ENCODE measurements at regions not wholly inside any gene's neighbourhood (a gene's known extent, or its start where the extent isn't known, plus 50 kb on each side); places are given as distances from the start of the nearest gene placed in this dataset.

DNA sequence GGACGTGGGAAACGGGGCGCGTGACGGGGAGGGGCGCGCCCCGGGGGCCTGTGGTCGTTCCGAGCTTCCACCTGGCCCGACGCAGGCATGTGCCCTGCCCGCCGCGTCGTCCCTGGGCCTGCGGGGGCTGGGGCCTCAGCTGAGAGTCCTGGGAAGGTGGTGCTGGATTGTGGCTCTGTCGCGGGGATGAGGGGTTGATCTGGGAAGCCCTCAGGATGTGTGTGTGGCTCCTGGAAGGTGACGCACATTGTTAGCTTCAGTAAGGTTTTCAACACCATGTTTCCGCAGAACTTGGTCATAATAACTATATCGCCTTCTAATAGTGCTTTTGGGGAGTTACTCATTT is 589.1 kb downstream of the MTRR start:
- no peak overlapping the region for H3K27ac ChIP-seq (ENCODE audit: low read depth, low read length)
- no peaks in the 10 kb centered on the region for H3K27me3 ChIP-seq (ENCODE audit: control insufficient read depth, insufficient read depth, low read length)
- DNase-seq (ENCODE audit: low read depth, low spot score): no peak
- TF ChIP-seq CTCF (IDR thresholded peaks at IDR 0.05; ENCODE audit: low read depth, low read length): no peak
- no peaks in the 10 kb centered on the region for H3K9me3 ChIP-seq (ENCODE audit: control insufficient read depth, insufficient read depth, low read length)
- ChIA-PET CTCF (interaction anchor here (1.3 to 1.4 kb wide), 2 partner anchors 385 to 750 kb away, joined by 3 to 4 read pairs; no protein-coding TSS in a partner anchor), POLR2A (interaction anchor here (0.8 kb wide), 1 partner anchor 973 kb away, joined by 3 read pairs; no protein-coding TSS in a partner anchor)
- H3K4me3 ChIP-seq (ENCODE audit: low read depth, low read length): peak overlapping the region; percentile 81

- TF ChIP-seq CTCF (IDR thresholded peaks at IDR 0.05; ENCODE audit: low read depth, low read length): no peak
- ChIA-PET CTCF (no interaction called here), POLR2A (no interaction called here)
- no peaks in the 10 kb centered on the region for H3K9me3 ChIP-seq (ENCODE audit: control insufficient read depth, insufficient read depth, low read length)
- no peak overlapping the region for H3K27ac ChIP-seq (ENCODE audit: low read depth, low read length)
- DNase-seq (ENCODE audit: low read depth, low spot score): no peak
- no peak overlapping the region for H3K4me3 ChIP-seq (ENCODE audit: low read depth, low read length)
- H3K27me3 ChIP-seq (ENCODE audit: control insufficient read depth, insufficient read depth, low read length): no peaks in the 10 kb centered on the region
Observed at GRCh38 chr5:8461543-8461942, 592.6 kb downstream of the MTRR start.

DNA sequence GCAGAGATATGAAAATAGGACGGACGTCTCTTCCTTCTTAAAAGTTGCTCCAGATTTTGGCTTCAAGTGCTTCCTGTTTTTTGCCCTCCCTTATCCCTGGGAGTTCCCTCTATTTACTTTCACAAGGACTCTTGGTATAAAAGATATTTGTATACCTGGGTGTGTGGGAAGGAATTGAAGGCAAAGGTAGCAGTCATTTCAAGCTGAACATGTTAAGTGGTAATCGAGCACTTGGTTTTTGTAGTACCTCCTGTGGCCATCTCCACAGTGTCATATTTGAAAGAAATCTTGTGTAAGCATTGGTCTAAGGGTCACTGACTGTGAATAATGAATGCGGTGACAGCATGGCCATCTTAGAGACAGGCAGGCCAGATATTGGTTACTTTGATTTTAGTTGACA is 593.6 kb downstream of the MTRR start:
- Histone ChIP-seq H3K27me3 (ENCODE audit: control insufficient read depth, insufficient read depth, low read length) (no peaks in the 10 kb centered on the region), H3K27ac (ENCODE audit: low read depth, low read length) (no peak overlapping the region), H3K4me3 (ENCODE audit: low read depth, low read length) (no peak overlapping the region), H3K9me3 (ENCODE audit: control insufficient read depth, insufficient read depth, low read length) (no peaks in the 10 kb centered on the region)
- no peak for DNase-seq (ENCODE audit: low read depth, low spot score)
- no peak for TF ChIP-seq CTCF (IDR thresholded peaks at IDR 0.05; ENCODE audit: low read depth, low read length)
- CTCF ChIA-PET: no interaction called here
- POLR2A ChIA-PET: no interaction called here

GRCh38 chr5:8470489-8470888 is 601.5 kb downstream of the MTRR start:
- TF ChIP-seq CTCF (IDR thresholded peaks at IDR 0.05; ENCODE audit: low read depth, low read length): no peak
- Histone ChIP-seq H3K4me3 (ENCODE audit: low read depth, low read length) (no peak overlapping the region), H3K27me3 (ENCODE audit: control insufficient read depth, insufficient read depth, low read length) (no peaks in the 10 kb centered on the region), H3K9me3 (ENCODE audit: control insufficient read depth, insufficient read depth, low read length) (peaks cover 9% of the 10 kb centered on the region), H3K27ac (ENCODE audit: low read depth, low read length) (peak overlapping the region; percentile 3)
- no peak for DNase-seq (ENCODE audit: low read depth, low spot score)
- CTCF ChIA-PET: no interaction called here
- POLR2A ChIA-PET: no interaction called here

GRCh38 chr5:8471581-8471980 is 602.6 kb downstream of the MTRR start:
- POLR2A ChIA-PET: no interaction called here
- DNase-seq (ENCODE audit: low read depth, low spot score): no peak
- TF ChIP-seq CTCF (IDR thresholded peaks at IDR 0.05; ENCODE audit: low read depth, low read length): no peak
- Histone ChIP-seq H3K27me3 (ENCODE audit: control insufficient read depth, insufficient read depth, low read length) (no peaks in the 10 kb centered on the region), H3K9me3 (ENCODE audit: control insufficient read depth, insufficient read depth, low read length) (peaks cover 9% of the 10 kb centered on the region), H3K4me3 (ENCODE audit: low read depth, low read length) (no peak overlapping the region), H3K27ac (ENCODE audit: low read depth, low read length) (no peak overlapping the region)
- CTCF ChIA-PET: no interaction called here

Measured in AG04450 (cell line).